ENCODE measurements at regions not wholly inside any gene's neighbourhood (a gene's known extent, or its start where the extent isn't known, plus 50 kb on each side); places are given as distances from the start of the nearest gene placed in this dataset.

- CTCF ChIA-PET, result no interaction called here
- no peak overlapping the region for H2AFZ ChIP-seq (ENCODE audit: low read depth, low read length, poor library complexity, severe bottlenecking)
- no peaks in the 10 kb centered on the region for H3K4me1 ChIP-seq (ENCODE audit: control insufficient read depth in 1 of 2, insufficient read depth in 2 of 2, low read length in 2 of 2)
- POLR2A ChIA-PET, result no interaction called here
- TF ChIP-seq YY1 (IDR thresholded peaks at IDR 0.05; ENCODE audit: extremely low read depth, insufficient replicate concordance, low read depth, low read length), result no peak
- H3K9me2 ChIP-seq (ENCODE audit: insufficient read depth), result no peaks in the 10 kb centered on the region
- H3K9ac ChIP-seq (ENCODE audit: low read length), result no peak overlapping the region
- peaks cover 32% of the 10 kb centered on the region for H3K27me3 ChIP-seq (ENCODE audit: insufficient read depth, low read length)
- H3K4me2 ChIP-seq (ENCODE audit: low read length), result no peak overlapping the region
- H3K9me3 ChIP-seq (ENCODE audit: control insufficient read depth in 1 of 2, insufficient read depth in 1 of 2, low read depth in 1 of 2, low read length in 2 of 2), result no peaks in the 10 kb centered on the region
- RAD21 ChIA-PET (ENCODE audit: low non-redundant PET in 1 of 2, low total read pairs in 2 of 2, uncharacterized antibody in 2 of 2, unreplicated experiment in 2 of 2), result no interaction called here
- intact Hi-C loops (cut with micrococcal nuclease), result no loop called here
- no peak overlapping the region for H3K27ac ChIP-seq (ENCODE audit: low read depth, low read length)
- ATAC-seq, result no peak
- H4K20me1 ChIP-seq (ENCODE audit: insufficient read depth), result no peaks in the 10 kb centered on the region
- BruUV-seq (replicated peaks), result no TSS peak
- H3K36me3 ChIP-seq (ENCODE audit: control insufficient read depth in 1 of 2, insufficient read depth in 2 of 2, low read length in 2 of 2), result no peaks in the 10 kb centered on the region
- DNase-seq (ENCODE audit: low read depth, low spot score), result no peak
- H3K4me3 ChIP-seq (replicated peaks in 1 of 2; ENCODE audit: low read depth in 1 of 2, low read length in 2 of 2), result no peak overlapping the region
- H3K79me2 ChIP-seq (ENCODE audit: insufficient read depth, low read length), result no peaks in the 10 kb centered on the region
These were observed 509.5 kb downstream of the EIPR1 start for GRCh38 chr2:2868085-2868484.

GRCh38 chr2:2867397-2867979, 510.1 kb downstream of the EIPR1 start:
- H3K79me2 ChIP-seq (ENCODE audit: insufficient read depth, low read length), result no peaks in the 10 kb centered on the region
- no peaks in the 10 kb centered on the region for H3K9me2 ChIP-seq (ENCODE audit: insufficient read depth)
- no peaks in the 10 kb centered on the region for H3K4me1 ChIP-seq (ENCODE audit: control insufficient read depth in 1 of 2, insufficient read depth in 2 of 2, low read length in 2 of 2)
- H4K20me1 ChIP-seq (ENCODE audit: insufficient read depth), result no peaks in the 10 kb centered on the region
- no peak for DNase-seq (ENCODE audit: low read depth, low spot score)
- TF ChIP-seq ZNF274 (IDR thresholded peaks at IDR 0.05; ENCODE audit: low read depth, low read length) (no peak), EZH2phosphoT487 (IDR thresholded peaks at IDR 0.05; ENCODE audit: borderline replicate concordance) (no peak), ZBTB33 (IDR thresholded peaks at IDR 0.05; ENCODE audit: extremely low read depth, insufficient replicate concordance, low read length) (no peak), RAD21 (IDR thresholded peaks at IDR 0.05; ENCODE audit: low read depth) (no peak), SRF (IDR thresholded peaks at IDR 0.05; ENCODE audit: low read depth) (no peak), POLR2A (IDR thresholded peaks at IDR 0.05; ENCODE audit: borderline replicate concordance, extremely low read depth, insufficient read depth, insufficient read length) (no peak), POLR2AphosphoS5 (IDR thresholded peaks at IDR 0.05; ENCODE audit: low read depth, low read length) (no peak), EZH2 (IDR thresholded peaks at IDR 0.05) (no peak), REST (IDR thresholded peaks at IDR 0.05; ENCODE audit: low read depth) (no peak), CEBPB (IDR thresholded peaks at IDR 0.05; ENCODE audit: low read depth) (no peak), YY1 (IDR thresholded peaks at IDR 0.05; ENCODE audit: extremely low read depth, insufficient replicate concordance, low read depth, low read length) (no peak)
- H3K36me3 ChIP-seq (ENCODE audit: control insufficient read depth in 1 of 2, insufficient read depth in 2 of 2, low read length in 2 of 2), result no peaks in the 10 kb centered on the region
- no peaks in the 10 kb centered on the region for H3K9me3 ChIP-seq (ENCODE audit: control insufficient read depth in 1 of 2, insufficient read depth in 1 of 2, low read depth in 1 of 2, low read length in 2 of 2)
- H2AFZ ChIP-seq (ENCODE audit: low read depth, low read length, poor library complexity, severe bottlenecking), result no peak overlapping the region
- intact Hi-C loops (cut with micrococcal nuclease), result no loop called here
- RAD21 ChIA-PET (ENCODE audit: low non-redundant PET in 1 of 2, low total read pairs in 2 of 2, uncharacterized antibody in 2 of 2, unreplicated experiment in 2 of 2), result no interaction called here
- no TSS peak for BruUV-seq (replicated peaks)
- CTCF ChIA-PET, result no interaction called here
- H3K27ac ChIP-seq (ENCODE audit: low read depth, low read length), result no peak overlapping the region
- no peak overlapping the region for H3K4me2 ChIP-seq (ENCODE audit: low read length)
- H3K27me3 ChIP-seq (ENCODE audit: insufficient read depth, low read length), result peaks cover 32% of the 10 kb centered on the region
- ATAC-seq, result no peak
- POLR2A ChIA-PET, result no interaction called here
- H3K9ac ChIP-seq (ENCODE audit: low read length), result no peak overlapping the region
- no peak overlapping the region for H3K4me3 ChIP-seq (replicated peaks in 1 of 2; ENCODE audit: low read depth in 1 of 2, low read length in 2 of 2)

Data from HCT116 (cell line).